SW 1271 (cell line): ENCODE measurements at regions not wholly inside any gene's neighbourhood (a gene's known extent, or its start where the extent isn't known, plus 50 kb on each side); places are given as distances from the start of the nearest gene placed in this dataset.
"Not testable (repeated sequence)": the region's sequence is repeated elsewhere in the genome, so short reads cannot be mapped to it uniquely, and the experiment has no call there.

Experiments used
- DNase-seq, 2 experiments: peaks; one replicate each; lab custom pipeline; 2025; lab: John Stamatoyannopoulos, UW

- DNase-seq = no peak
Measured at GRCh38 chr12:91741932-91742331, 403.7 kb downstream of the BTG1 start.

- not testable (repeated sequence) for DNase-seq
Measured at GRCh38 chr12:91733846-91734245, 411.8 kb downstream of the BTG1 start.

DNA sequence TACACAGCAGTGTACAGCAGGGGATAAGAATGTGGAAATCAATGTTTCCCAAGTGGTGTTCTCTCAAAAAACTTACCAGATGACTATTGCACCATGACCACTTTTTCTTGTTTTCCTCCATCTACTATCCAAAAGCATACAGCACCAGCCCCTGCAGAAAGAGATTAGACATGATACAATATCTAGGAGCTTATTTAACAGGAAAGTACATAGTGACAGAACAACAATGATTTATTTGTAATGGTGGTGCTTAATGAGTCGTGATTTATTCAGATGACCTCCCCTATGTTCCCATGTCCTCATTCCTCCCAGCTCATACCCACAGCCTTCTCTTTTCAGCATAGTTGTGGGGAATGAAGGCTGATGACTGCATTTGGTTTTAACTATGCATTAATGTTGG is 413.6 kb downstream of the BTG1 start:
- no peak for DNase-seq

DNA sequence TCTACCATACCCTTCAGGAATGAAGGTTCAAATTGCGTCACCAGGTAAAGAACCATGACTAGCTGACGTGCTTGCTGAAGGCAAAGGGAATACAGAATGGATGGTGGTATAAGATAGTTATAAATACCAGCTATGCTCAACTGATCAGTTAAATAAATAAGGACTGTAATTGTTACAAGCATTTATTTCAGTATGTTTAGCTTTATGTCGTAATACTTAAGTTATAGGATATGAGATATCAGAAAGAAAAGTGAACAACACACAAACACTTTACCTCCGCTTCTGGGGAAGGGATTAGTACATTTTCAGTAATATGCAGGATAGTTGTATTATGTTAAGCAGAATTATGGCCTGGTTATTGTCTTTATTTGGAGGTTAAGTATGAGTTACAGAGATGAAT is 416.1 kb downstream of the BTG1 start:
- no peak for DNase-seq

DNA sequence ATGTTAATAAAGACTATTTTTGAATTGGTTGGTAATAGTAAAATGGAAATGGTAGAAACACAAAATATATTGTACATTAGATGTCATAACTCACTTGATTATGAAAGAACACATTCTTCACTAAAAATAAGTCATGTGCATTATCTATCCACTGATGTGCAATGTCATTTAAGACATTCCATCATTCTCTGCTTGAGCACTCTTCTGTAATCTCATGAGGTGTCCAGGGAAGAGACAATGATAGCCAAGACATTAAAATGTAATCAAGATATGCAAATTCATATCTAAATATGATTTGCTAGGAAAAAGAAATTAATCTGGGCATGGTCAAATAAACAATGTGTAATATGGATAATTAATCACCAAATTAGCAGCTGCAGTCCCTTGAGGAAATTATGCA is 422.5 kb downstream of the BTG1 start:
- DNase-seq = no peak

GRCh38 chr12:91722072-91722471 is 423.6 kb downstream of the BTG1 start:
- DNase-seq = no peak

GRCh38 chr12:91721023-91721422 is 424.6 kb downstream of the BTG1 start:
- no peak for DNase-seq

DNA sequence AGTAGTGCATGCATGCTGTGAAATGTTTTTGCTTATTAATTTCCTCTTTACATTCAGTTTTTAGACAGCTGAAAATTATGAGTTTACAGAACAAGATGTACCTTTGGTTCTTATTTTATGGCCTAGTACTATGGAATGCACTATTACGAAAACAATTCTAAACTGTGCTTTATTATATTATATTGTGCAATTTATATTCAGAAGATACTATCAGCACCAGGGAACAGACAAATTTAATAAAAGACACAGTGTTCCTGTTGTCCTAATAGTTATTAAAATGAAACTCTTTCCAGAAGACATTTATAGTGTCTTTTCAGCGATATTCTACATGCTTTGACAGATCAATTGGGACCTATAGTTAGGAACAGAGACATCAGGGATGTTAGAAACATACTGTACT is 427.3 kb downstream of the BTG1 start:
- no peak for DNase-seq

GRCh38 chr12:91717804-91718203 is 427.8 kb downstream of the BTG1 start:
- no peak for DNase-seq

DNA sequence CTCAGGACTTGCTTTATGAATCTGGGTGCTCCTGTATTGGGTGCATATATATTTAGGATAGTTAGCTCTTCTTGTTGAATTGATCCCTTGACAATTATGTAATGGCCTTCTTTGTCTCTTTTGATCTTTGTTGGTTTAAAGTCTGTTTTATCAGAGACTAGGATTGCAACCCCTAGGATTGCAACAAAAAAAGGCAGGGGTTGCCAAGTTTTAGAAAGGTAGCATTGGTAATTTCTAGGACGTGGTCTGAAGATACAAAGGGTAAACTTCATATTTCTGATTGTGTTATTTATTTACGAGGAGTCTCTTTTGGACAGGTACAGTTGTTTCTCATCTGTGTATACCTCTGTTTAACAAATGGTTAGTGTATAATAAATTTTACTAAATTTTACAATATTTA is 433.7 kb downstream of the BTG1 start:
- DNase-seq = not testable (repeated sequence)

DNA sequence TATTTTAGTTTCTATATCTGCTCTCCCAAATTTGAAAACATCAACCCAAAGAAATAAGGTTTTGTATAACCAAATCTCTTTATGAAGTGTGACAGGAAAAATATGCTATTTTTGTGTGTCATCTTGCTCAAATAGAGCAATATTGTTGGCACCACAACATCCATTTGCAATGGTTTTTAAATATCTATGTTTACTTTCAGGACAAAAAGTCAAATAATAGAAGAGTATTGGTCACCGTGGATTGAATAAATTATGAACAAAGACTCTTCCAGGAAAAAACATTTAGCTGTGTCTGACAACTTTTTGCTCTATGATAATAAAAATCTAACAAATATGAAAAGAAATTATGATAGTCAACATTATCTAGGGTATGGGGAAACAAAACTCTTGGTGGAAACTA is 439.2 kb downstream of the BTG1 start:
- DNase-seq = no peak

DNA sequence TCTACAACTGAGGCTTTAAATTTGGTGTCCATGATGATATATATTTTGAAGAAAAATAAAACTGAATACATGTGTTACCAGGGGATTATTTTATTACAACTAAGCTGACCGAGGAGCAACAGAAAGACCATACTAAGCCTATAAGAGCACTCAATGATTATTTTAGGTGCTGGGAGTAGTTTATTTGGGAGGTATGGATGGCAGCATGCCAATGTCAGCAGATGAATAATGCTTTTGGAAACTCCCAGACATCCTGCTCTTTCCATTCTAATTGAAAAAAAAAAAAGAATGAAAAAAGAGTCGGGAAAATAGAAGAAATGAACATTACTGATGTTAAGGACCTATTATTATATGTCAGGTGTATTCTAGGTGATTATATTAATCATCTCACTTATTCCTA is 441.2 kb downstream of the BTG1 start:
- DNase-seq = no peak

GRCh38 chr12:91703491-91704283 is 442.0 kb downstream of the BTG1 start:
- DNase-seq = no peak

- no peak for DNase-seq
Measured at GRCh38 chr12:91702843-91703425, 442.7 kb downstream of the BTG1 start.

- no peak for DNase-seq
Measured at GRCh38 chr12:91695964-91696363, 449.7 kb downstream of the BTG1 start.

GRCh38 chr12:91695406-91695805 is 450.2 kb downstream of the BTG1 start:
- DNase-seq = not testable (repeated sequence)

DNA sequence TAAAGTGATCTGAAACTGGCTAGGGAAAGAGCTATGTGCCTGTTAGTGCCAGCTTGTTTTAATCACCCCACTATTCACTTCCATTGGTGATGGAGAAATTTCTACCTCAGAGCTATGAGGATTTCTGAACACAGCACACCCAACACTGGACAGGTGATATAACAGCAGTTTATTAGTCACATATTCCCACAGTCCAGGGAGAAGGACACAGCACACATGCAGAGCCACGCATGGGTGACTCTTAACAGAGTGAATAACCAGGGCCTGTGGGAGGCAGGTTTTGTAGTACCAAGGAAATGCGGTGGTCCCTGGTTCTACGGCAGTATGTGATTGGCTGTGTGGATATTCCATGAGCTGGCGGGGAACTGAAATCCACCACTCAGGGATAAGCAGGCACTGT is 455.1 kb downstream of the BTG1 start:
- no peak for DNase-seq

GRCh38 chr12:91687052-91688017 is 458.3 kb downstream of the BTG1 start:
- no peak for DNase-seq

DNA sequence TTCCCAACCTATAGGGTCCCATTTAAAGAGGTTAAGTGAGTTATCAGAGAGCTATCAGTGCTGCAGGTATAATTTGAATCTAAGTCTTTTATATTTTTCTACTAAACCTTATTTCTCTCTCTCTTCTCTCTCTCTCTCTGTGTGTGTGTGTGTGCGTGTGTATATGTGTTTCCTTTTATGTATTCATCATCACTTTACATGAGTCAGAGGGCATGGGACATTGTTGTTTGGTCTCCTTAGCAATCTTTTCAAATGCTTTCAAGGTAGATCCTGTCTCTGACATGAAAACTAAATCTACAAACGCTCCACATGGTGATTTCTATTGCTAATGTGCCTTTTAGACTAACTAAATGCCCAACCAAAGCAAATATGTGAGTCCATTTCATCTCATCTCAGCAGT is 459.7 kb downstream of the BTG1 start:
- DNase-seq = no peak

DNA sequence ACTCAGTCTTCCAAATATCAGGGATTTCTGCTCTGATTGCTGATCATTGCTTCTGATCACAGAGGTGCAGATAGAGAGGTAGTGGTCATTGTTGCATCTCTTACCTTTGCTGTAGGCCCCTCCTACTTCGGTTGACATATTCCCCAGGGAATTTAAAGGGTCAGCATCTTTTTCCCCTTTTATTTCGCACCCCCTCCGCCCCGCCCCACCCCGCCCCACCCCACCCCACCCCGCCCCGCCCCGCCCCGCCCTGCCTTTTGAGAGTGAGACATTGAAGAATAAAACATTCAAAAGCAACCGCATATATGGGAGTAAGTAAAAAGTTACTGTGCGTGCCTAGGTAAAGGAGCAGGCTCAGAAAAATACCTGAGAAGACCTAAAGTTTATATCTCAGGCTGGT is 463.9 kb downstream of the BTG1 start:
- DNase-seq = no peak

- no peak for DNase-seq
Measured at GRCh38 chr12:91680864-91681263, 464.8 kb downstream of the BTG1 start.

- DNase-seq = no peak
Measured at GRCh38 chr12:91677556-91677955, 468.1 kb downstream of the BTG1 start.

- no peak for DNase-seq
Measured at GRCh38 chr12:91675401-91675800, 470.2 kb downstream of the BTG1 start.
